Stimulated activated CD8-positive, alpha-beta memory T cell treated with anti-CD3 and anti-CD28 coated beads, Interleukin-7, amount 100 ng/mL, for 24 hours (primary cell): ENCODE measurements at regions not wholly inside any gene's neighbourhood (a gene's known extent, or its start where the extent isn't known, plus 50 kb on each side); places are given as distances from the start of the nearest gene placed in this dataset.

Experiments
- DNase-seq: peaks from one replicate; pipeline ENCODE4 v3.0.0-alpha.2; 2020; ENCODE audit warnings: low read depth

GRCh38 chr1:166221316-166221715, 54.5 kb upstream of the FAM78B start:
- no peak for DNase-seq

GRCh38 chr1:166233750-166234366, 67.1 kb upstream of the FAM78B start:
- no peak for DNase-seq

GRCh38 chr1:166235728-166236127, 68.9 kb upstream of the FAM78B start:
- no peak for DNase-seq

- no peak for DNase-seq
Observed at GRCh38 chr1:166237675-166238074, 70.9 kb upstream of the FAM78B start.

GRCh38 chr1:166253076-166253779, 86.4 kb upstream of the FAM78B start:
- no peak for DNase-seq

GRCh38 chr1:166258017-166258416, 91.2 kb upstream of the FAM78B start:
- no peak for DNase-seq

GRCh38 chr1:166261511-166261910, 94.7 kb upstream of the FAM78B start:
- DNase-seq = no peak

- no peak for DNase-seq
Observed at GRCh38 chr1:166270476-166271150, 103.8 kb upstream of the FAM78B start.

- no peak for DNase-seq
Observed at GRCh38 chr1:166271151-166271538, 104.3 kb upstream of the FAM78B start.

- DNase-seq = no peak
Observed at GRCh38 chr1:166272155-166272554, 105.4 kb upstream of the FAM78B start.

- no peak for DNase-seq
Observed at GRCh38 chr1:166272851-166273250, 106.0 kb upstream of the FAM78B start.

- DNase-seq = no peak
Observed at GRCh38 chr1:166273618-166274017, 106.8 kb upstream of the FAM78B start.

GRCh38 chr1:166282391-166283137, 115.8 kb upstream of the FAM78B start:
- DNase-seq = no peak

GRCh38 chr1:166283190-166283589, 116.4 kb upstream of the FAM78B start:
- DNase-seq = no peak

- no peak for DNase-seq
Observed at GRCh38 chr1:166283600-166283999, 116.8 kb upstream of the FAM78B start.

- no peak for DNase-seq
Observed at GRCh38 chr1:166289309-166290050, 122.7 kb upstream of the FAM78B start.

- no peak for DNase-seq
Observed at GRCh38 chr1:166295656-166296055, 128.9 kb upstream of the FAM78B start.

GRCh38 chr1:166297993-166298392, 131.2 kb upstream of the FAM78B start:
- DNase-seq = no peak

GRCh38 chr1:166300767-166301166, 134.0 kb upstream of the FAM78B start:
- DNase-seq = no peak

GRCh38 chr1:166302989-166303758, 136.4 kb upstream of the FAM78B start:
- no peak for DNase-seq

GRCh38 chr1:166304131-166304530, 137.3 kb upstream of the FAM78B start:
- DNase-seq = no peak
